ENCODE measurements at regions not wholly inside any gene's neighbourhood (a gene's known extent, or its start where the extent isn't known, plus 50 kb on each side); places are given as distances from the start of the nearest gene placed in this dataset.

DNA sequence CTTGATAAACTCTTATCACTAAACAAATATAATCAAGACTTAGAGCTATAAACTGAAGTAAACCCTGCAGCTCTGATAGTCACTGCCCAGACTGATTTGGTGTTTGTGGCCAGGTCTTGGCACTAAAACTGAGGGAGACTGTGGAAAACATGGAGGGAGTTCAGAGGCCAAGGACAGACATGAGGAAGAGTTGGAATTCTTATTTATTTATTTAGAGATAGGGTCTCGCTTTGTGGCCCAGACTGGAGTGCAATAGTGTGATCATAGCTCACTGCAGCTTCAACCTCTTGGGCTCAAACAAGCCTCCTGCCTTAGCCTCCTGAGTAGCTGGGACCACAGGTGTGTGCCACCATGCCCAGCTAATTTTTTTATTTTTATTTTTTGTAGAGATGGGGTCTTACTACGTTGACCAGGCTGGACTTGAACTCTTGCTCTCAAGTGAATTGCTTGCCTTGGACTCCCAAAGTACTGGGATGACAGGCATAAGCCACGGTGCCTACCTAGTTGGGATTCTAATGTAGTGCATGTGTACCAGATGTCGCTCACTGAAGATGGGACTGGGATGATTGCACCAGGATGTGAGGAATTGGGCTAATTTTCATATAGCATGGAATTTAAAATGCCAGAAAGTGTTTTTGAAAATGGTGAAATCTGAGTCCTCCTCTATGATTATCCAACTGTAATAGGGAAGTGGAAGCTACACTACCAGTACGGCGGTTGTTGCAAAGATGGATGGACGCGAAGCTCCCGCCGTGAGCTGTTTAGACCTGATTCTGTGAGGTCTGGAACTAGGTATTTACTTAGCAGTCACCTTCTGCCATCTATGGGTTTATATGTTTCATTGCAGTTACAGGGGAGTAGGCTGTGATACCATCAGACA lies 52.7 kb upstream of the CTLA4 start:
- no peak for TF ChIP-seq POLR2AphosphoS5 (IDR thresholded peaks at IDR 0.05; ENCODE audit: low read depth, low read length)
- TF ChIP-seq, protein P1, sequence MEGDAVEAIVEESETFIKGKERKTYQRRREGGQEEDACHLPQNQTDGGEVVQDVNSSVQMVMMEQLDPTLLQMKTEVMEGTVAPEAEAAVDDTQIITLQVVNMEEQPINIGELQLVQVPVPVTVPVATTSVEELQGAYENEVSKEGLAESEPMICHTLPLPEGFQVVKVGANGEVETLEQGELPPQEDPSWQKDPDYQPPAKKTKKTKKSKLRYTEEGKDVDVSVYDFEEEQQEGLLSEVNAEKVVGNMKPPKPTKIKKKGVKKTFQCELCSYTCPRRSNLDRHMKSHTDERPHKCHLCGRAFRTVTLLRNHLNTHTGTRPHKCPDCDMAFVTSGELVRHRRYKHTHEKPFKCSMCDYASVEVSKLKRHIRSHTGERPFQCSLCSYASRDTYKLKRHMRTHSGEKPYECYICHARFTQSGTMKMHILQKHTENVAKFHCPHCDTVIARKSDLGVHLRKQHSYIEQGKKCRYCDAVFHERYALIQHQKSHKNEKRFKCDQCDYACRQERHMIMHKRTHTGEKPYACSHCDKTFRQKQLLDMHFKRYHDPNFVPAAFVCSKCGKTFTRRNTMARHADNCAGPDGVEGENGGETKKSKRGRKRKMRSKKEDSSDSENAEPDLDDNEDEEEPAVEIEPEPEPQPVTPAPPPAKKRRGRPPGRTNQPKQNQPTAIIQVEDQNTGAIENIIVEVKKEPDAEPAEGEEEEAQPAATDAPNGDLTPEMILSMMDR (IDR thresholded peaks at IDR 0.05): peak; percentile 79

Measured in Panc1 (cell line).